Fibroblast of mammary gland (primary cell): ENCODE measurements at regions not wholly inside any gene's neighbourhood (a gene's known extent, or its start where the extent isn't known, plus 50 kb on each side); places are given as distances from the start of the nearest gene placed in this dataset.

Experiments
- DNase-seq: peaks from one replicate; pipeline ENCODE4 v3.0.0-alpha.2; 2010; ENCODE audit warnings: low read depth
- H3K4me3 ChIP-seq: 2 replicates; pipeline ENCODE4 v1.5.1; 2011; ENCODE audit warnings: low read depth, mild to moderate bottlenecking, low read length, moderate library complexity; ENCODE audit not compliant: control insufficient read depth
- TF ChIP-seq, protein P1 (sequence below): conservative IDR thresholded peaks from 2 replicates; pipeline ENCODE4 v1.5.1; 2011; ENCODE audit warnings: low read depth, low read length, inconsistent platforms; ENCODE audit not compliant: control insufficient read depth, insufficient read depth

DNA sequence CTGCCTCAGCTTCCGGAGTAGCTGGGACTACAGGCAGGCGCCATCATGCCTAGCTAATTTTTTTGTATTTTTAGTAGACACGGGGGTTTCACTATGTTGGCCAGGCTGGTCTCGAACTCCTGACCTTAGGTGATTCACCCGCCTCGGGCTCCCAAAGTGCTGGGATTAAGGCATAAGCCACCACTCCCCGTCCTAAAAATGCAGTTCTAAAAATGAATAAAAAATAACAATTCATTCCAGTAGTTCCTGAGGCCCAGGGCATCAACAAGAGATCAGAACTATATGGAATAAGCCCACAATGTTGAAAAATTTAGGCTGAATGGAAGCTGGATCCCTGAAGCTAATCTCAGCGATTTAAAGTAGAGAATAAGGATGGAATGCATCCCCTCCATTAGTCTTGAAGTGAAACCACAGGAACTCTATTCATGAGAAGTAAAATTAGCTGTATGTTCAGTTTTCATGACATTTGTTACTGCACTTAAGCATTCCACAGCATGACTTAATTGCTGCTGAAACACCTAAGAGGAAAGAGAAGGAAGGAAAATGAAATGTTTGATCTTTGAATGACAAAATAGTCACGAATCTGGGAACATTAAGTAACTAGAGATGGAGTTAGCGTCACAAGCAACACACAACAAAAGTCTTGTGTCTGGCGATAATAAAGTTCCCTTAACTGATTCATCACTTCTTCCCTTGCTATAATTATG, 80.4 kb upstream of the RIPOR2 start:
- DNase-seq: no peak
- TF ChIP-seq, protein P1, sequence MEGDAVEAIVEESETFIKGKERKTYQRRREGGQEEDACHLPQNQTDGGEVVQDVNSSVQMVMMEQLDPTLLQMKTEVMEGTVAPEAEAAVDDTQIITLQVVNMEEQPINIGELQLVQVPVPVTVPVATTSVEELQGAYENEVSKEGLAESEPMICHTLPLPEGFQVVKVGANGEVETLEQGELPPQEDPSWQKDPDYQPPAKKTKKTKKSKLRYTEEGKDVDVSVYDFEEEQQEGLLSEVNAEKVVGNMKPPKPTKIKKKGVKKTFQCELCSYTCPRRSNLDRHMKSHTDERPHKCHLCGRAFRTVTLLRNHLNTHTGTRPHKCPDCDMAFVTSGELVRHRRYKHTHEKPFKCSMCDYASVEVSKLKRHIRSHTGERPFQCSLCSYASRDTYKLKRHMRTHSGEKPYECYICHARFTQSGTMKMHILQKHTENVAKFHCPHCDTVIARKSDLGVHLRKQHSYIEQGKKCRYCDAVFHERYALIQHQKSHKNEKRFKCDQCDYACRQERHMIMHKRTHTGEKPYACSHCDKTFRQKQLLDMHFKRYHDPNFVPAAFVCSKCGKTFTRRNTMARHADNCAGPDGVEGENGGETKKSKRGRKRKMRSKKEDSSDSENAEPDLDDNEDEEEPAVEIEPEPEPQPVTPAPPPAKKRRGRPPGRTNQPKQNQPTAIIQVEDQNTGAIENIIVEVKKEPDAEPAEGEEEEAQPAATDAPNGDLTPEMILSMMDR: no peak
- no peak overlapping the region for H3K4me3 ChIP-seq

DNA sequence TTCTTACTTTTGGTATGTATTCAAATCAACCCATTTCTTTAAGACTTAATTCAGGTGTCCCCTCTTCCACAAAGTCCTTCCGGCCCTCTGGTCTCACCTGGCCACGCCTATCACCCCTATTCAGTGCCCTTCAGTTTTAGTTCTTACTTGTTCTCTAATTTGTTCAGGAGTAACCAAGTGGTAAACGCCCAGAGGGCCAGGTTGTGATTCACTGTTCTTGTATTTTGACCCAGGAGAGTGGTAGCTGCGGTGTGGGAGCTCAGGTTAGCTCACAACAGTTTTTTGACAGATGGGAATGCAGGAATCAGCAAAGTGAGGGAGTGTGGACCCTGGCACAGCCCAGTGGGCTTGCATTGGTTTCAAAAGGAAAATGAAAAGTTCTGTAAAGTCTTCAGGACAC, 81.7 kb upstream of the RIPOR2 start:
- no peak overlapping the region for H3K4me3 ChIP-seq
- TF ChIP-seq, protein P1: no peak
- no peak for DNase-seq

DNA sequence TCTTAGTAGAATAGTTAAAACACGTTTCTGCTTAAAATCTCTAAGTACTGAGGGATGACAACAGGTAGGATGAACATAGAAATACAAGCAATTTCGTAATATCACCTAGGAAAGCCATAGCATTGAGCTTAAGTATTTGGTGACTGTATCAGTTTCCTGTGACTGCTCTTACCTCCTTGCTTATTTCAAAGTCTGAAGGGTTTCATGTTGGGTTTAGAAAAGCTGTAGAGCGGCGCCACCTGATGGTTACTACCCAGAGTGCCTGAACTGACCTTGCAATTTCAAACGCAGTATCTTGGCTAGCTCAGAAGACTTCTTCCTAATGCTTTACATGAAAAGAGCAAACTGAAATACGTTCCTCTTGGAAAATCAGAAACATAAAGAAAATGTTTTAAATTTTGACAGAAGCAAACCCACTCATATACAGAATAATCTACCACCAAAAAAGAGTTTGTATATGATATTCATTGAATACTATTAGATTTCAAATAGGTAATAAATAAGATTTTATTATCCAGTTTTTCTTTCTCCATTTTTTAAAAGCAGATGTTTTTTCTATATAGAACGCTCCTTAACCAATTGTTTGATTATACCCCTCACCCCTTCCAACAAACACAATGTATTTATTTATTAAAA, 82.3 kb upstream of the RIPOR2 start:
- TF ChIP-seq, protein P1: peak; percentile 86
- H3K4me3 ChIP-seq: no peak overlapping the region
- DNase-seq: peak; percentile 81

DNA sequence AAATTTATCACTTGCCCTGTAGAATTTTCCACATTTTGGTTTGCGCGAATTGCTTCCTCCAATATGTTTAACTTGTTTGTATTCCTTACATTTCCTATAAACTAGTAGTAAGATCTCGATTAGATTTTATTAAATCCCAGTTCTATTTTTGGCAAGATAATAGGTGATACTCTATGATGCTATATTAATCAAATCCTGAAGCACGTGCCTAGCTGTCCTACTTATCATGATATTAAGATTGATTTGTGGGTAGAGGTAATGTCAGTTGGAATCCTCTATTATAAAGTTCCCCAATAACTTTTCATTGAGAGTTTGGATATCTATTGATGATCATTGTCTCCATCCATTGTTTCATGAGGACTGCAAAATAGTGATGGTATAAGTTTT, 82.8 kb upstream of the RIPOR2 start:
- H3K4me3 ChIP-seq: no peak overlapping the region
- DNase-seq: no peak
- TF ChIP-seq, protein P1: no peak

DNA sequence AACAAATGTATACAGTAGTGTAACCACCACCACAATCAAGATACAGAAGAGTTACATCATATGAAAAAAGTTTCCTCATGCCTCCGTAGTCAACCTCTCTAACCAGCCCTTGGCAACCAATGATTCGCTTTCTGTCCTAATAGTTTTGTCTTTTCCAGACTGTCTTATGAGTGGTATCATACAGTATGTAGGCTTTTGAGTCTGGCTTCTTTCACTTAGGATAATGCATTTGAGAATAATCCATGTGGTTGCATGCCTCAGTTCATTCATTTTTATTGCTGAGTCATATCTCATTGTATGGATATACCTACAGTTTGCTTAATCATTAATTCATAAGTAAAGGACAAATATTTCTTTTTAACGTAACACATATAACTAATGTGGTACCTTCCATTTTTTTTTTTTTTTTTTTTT, 86.4 kb upstream of the RIPOR2 start:
- peak; percentile 36 for DNase-seq
- H3K4me3 ChIP-seq: no peak overlapping the region
- TF ChIP-seq, protein P1: no peak

DNA sequence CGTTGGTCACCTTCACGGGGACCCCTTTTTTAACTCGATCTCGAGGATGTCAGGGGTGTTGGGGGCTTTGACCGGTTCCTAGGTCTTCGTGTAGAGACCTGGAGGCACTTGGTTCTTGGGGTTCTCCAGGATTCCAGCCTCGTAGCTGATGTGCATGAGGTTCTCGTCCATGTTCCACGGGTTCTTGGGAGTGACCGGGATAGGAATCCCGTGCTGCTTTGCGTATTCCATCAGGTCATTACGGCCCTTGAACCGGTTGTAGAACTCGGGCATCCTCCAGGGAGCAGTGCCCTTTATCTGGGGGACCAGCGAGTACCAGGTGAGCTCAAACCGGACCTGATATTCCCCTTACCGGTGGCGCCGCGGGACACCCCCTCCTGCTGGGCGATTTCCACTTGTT, 88.0 kb upstream of the RIPOR2 start:
- H3K4me3 ChIP-seq: no peak overlapping the region
- DNase-seq: no peak
- TF ChIP-seq, protein P1: no peak

DNA sequence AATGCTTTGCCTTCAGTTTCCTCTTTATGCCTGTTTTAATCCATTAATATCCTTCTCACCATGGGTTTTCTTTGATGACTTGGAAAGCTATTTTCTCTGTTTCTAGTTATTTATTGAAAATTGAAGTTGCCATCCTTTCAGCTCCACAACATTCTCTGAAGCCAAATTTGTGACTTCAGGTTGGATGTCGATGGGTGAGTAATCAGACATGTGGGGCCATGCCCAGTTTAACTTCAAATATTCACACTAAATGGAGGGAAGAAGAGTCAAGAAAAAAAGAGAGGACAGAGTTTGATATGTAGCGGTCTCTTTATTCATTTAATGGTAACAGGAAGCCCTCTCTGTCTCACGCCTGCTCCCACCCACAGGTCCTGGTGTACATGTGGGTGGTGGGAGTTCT, 89.1 kb upstream of the RIPOR2 start:
- TF ChIP-seq, protein P1: no peak
- no peak for DNase-seq
- no peak overlapping the region for H3K4me3 ChIP-seq
